ENCODE measurements at regions not wholly inside any gene's neighbourhood (a gene's known extent, or its start where the extent isn't known, plus 50 kb on each side); places are given as distances from the start of the nearest gene placed in this dataset.
A peak's percentile ranks its signal among the peaks of the same experiment; 100 is the strongest.

GRCh38 chr4:10347815-10348214 lies 109.4 kb downstream of the ZNF518B start:
- no peak for DNase-seq
- TF ChIP-seq GATA1 (IDR thresholded peaks at IDR 0.05; ENCODE audit: low read depth, low read length) (no peak), POLR2A (IDR thresholded peaks at IDR 0.05; ENCODE audit: low read length) (no peak)

GRCh38 chr4:10347281-10347795 lies 109.9 kb downstream of the ZNF518B start:
- DNase-seq, result no peak
- TF ChIP-seq GATA1 (IDR thresholded peaks at IDR 0.05; ENCODE audit: low read depth, low read length), result no peak
- TF ChIP-seq POLR2A (IDR thresholded peaks at IDR 0.05; ENCODE audit: low read length), result no peak

- TF ChIP-seq GATA1 (IDR thresholded peaks at IDR 0.05; ENCODE audit: low read depth, low read length) (no peak), POLR2A (IDR thresholded peaks at IDR 0.05; ENCODE audit: low read length) (no peak)
- DNase-seq, result no peak
These were observed 111.2 kb downstream of the ZNF518B start for GRCh38 chr4:10346023-10346422.

- DNase-seq, result peak; percentile 51 to 85
- TF ChIP-seq GATA1 (IDR thresholded peaks at IDR 0.05; ENCODE audit: low read depth, low read length), result no peak
- no peak for TF ChIP-seq POLR2A (IDR thresholded peaks at IDR 0.05; ENCODE audit: low read length)
These were observed 111.8 kb downstream of the ZNF518B start for GRCh38 chr4:10345381-10345784.

- no peak for DNase-seq
- TF ChIP-seq GATA1 (IDR thresholded peaks at IDR 0.05; ENCODE audit: low read depth, low read length) (no peak), POLR2A (IDR thresholded peaks at IDR 0.05; ENCODE audit: low read length) (no peak)
These were observed 112.4 kb downstream of the ZNF518B start for GRCh38 chr4:10344824-10345223.

- no peak for DNase-seq
- no peak for TF ChIP-seq GATA1 (IDR thresholded peaks at IDR 0.05; ENCODE audit: low read depth, low read length)
- no peak for TF ChIP-seq POLR2A (IDR thresholded peaks at IDR 0.05; ENCODE audit: low read length)
These were observed 113.6 kb downstream of the ZNF518B start for GRCh38 chr4:10343656-10344055.

- TF ChIP-seq GATA1 (IDR thresholded peaks at IDR 0.05; ENCODE audit: low read depth, low read length) (no peak), POLR2A (IDR thresholded peaks at IDR 0.05; ENCODE audit: low read length) (no peak)
- DNase-seq, result no peak
These were observed 114.4 kb downstream of the ZNF518B start for GRCh38 chr4:10342866-10343265.

GRCh38 chr4:10336471-10336870 lies 120.8 kb downstream of the ZNF518B start:
- no peak for DNase-seq
- no peak for TF ChIP-seq POLR2A (IDR thresholded peaks at IDR 0.05; ENCODE audit: low read length)
- TF ChIP-seq GATA1 (IDR thresholded peaks at IDR 0.05; ENCODE audit: low read depth, low read length), result no peak

GRCh38 chr4:10335050-10335449 lies 122.2 kb downstream of the ZNF518B start:
- no peak for DNase-seq
- no peak for TF ChIP-seq POLR2A (IDR thresholded peaks at IDR 0.05; ENCODE audit: low read length)
- TF ChIP-seq GATA1 (IDR thresholded peaks at IDR 0.05; ENCODE audit: low read depth, low read length), result no peak

GRCh38 chr4:10334506-10335028 lies 122.7 kb downstream of the ZNF518B start:
- no peak for DNase-seq
- TF ChIP-seq GATA1 (IDR thresholded peaks at IDR 0.05; ENCODE audit: low read depth, low read length), result no peak
- TF ChIP-seq POLR2A (IDR thresholded peaks at IDR 0.05; ENCODE audit: low read length), result no peak

GRCh38 chr4:10333942-10334341 lies 123.3 kb downstream of the ZNF518B start:
- TF ChIP-seq GATA1 (IDR thresholded peaks at IDR 0.05; ENCODE audit: low read depth, low read length) (no peak), POLR2A (IDR thresholded peaks at IDR 0.05; ENCODE audit: low read length) (no peak)
- DNase-seq, result no peak

- TF ChIP-seq GATA1 (IDR thresholded peaks at IDR 0.05; ENCODE audit: low read depth, low read length) (peak; percentile 33), POLR2A (IDR thresholded peaks at IDR 0.05; ENCODE audit: low read length) (peak; percentile 41)
- DNase-seq, result peak; percentile 84 to 97
These were observed 131.2 kb downstream of the ZNF518B start for GRCh38 chr4:10326075-10326474.

- peak in 1 of 2 experiments; percentile 29 for DNase-seq
- no peak for TF ChIP-seq POLR2A (IDR thresholded peaks at IDR 0.05; ENCODE audit: low read length)
These were observed 135.3 kb downstream of the ZNF518B start for GRCh38 chr4:10321931-10322330.

- no peak for DNase-seq
- no peak for TF ChIP-seq GATA1 (IDR thresholded peaks at IDR 0.05; ENCODE audit: low read depth, low read length)
- TF ChIP-seq POLR2A (IDR thresholded peaks at IDR 0.05; ENCODE audit: low read length), result no peak
These were observed 137.1 kb downstream of the ZNF518B start for GRCh38 chr4:10320130-10320529.

- no peak for DNase-seq
- TF ChIP-seq POLR2A (IDR thresholded peaks at IDR 0.05; ENCODE audit: low read length) (no peak), GATA1 (IDR thresholded peaks at IDR 0.05; ENCODE audit: low read depth, low read length) (no peak)
These were observed 139.9 kb downstream of the ZNF518B start for GRCh38 chr4:10317345-10317744.
